Transverse colon (tissue), 4 donors: ENCODE measurements at regions not wholly inside any gene's neighbourhood (a gene's known extent, or its start where the extent isn't known, plus 50 kb on each side); places are given as distances from the start of the nearest gene placed in this dataset.

Experiments used
- EP300 ChIP-seq: sonication (generic); formaldehyde crosslinking; IDR thresholded peaks from one replicate; pipeline ENCODE4 v1.6.1; 2017; ENCODE audit warnings: antibody characterized with exemption, low read depth
- POLR2A ChIP-seq: fragments of 450-650 bp; IDR thresholded peaks from one replicate; pipeline ENCODE4 v1.6.1; 2016; ENCODE audit warnings: antibody characterized with exemption, mild to moderate bottlenecking, moderate library complexity
- POLR2AphosphoS5 ChIP-seq, 3 donors: sonication (generic); formaldehyde crosslinking; IDR thresholded peaks; one replicate each; pipeline ENCODE4 v1.6.1; 2016; ENCODE audit warnings: antibody characterized with exemption in 3 of 3
- TF ChIP-seq, protein P1 (sequence below), 5 experiments: fragments of 200-600 bp in 3 of 5; fragments of 450-650 bp in 2 of 5; sonication (generic) in 3 of 5; IDR thresholded peaks; 1 replicate in 2 of 5; 2 replicates in 3 of 5; pipeline ENCODE4 v1.5.1; 2016 to 2017; ENCODE audit warnings: antibody characterized with exemption in 5 of 5, inconsistent platforms in 3 of 5, mild to moderate bottlenecking in 2 of 5, moderate library complexity in 1 of 5

DNA sequence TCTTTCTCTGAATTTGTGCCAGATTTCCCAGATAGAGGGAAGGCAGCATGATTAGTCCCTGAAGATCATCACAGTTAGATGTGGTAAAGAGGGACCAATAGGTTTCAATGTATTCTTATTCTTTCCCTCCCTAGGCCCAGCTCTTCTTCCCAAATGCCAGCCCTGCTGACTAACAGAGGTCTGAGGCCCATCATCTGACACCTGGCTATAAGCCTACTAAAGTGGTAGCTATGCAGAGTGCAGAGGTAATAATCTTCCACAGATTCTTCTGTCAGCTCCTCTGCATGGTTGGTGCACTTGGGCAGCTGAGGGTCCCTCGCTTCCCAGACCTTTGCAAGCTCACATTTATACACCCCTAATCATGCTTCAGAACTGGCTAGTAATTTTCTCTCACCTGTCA, 63.7 kb upstream of the PZP start:
- TF ChIP-seq EP300 (no peak), POLR2A (no peak), POLR2AphosphoS5 (IDR thresholded peaks at IDR 0.05) (no peak)
- TF ChIP-seq, protein P1, sequence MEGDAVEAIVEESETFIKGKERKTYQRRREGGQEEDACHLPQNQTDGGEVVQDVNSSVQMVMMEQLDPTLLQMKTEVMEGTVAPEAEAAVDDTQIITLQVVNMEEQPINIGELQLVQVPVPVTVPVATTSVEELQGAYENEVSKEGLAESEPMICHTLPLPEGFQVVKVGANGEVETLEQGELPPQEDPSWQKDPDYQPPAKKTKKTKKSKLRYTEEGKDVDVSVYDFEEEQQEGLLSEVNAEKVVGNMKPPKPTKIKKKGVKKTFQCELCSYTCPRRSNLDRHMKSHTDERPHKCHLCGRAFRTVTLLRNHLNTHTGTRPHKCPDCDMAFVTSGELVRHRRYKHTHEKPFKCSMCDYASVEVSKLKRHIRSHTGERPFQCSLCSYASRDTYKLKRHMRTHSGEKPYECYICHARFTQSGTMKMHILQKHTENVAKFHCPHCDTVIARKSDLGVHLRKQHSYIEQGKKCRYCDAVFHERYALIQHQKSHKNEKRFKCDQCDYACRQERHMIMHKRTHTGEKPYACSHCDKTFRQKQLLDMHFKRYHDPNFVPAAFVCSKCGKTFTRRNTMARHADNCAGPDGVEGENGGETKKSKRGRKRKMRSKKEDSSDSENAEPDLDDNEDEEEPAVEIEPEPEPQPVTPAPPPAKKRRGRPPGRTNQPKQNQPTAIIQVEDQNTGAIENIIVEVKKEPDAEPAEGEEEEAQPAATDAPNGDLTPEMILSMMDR (IDR thresholded peaks at IDR 0.05), result no peak
